SK-N-MC (cell line): ENCODE measurements at regions not wholly inside any gene's neighbourhood (a gene's known extent, or its start where the extent isn't known, plus 50 kb on each side); places are given as distances from the start of the nearest gene placed in this dataset.

Source experiments
- DNase-seq: peaks from one replicate; pipeline ENCODE4 v3.0.0-alpha.2; 2011; ENCODE audit warnings: low read depth, low spot score
- H3K27ac ChIP-seq: fragments of 200-600 bp; sonication (generic); 2 replicates; pipeline ENCODE4 v1.5.1; 2016; ENCODE audit warnings: mixed run types
- H3K36me3 ChIP-seq: fragments of 200-600 bp; sonication (generic); 2 replicates; pipeline ENCODE4 v1.6.1; 2017; ENCODE audit warnings: antibody characterized with exemption, low read length, mixed read lengths; ENCODE audit not compliant: insufficient read depth
- H3K4me3 ChIP-seq: fragments of 200-600 bp; sonication (generic); 2 replicates; pipeline ENCODE4 v1.5.1; 2016
- H3K9ac ChIP-seq: fragments of 200-600 bp; sonication (generic); 2 replicates; pipeline ENCODE4 v1.8.0; 2017; ENCODE audit warnings: mixed run types, mixed read lengths; ENCODE audit not compliant: insufficient read length
- H3K9me3 ChIP-seq: fragments of 200-600 bp; sonication (generic); 2 replicates; pipeline ENCODE4 v1.6.1; 2017; ENCODE audit warnings: low read depth, mild to moderate bottlenecking, antibody characterized with exemption, low read length, moderate library complexity, mixed read lengths
- EZH2 ChIP-seq: fragments of 200-600 bp; sonication (generic); IDR thresholded peaks from one replicate; pipeline ENCODE4 v1.6.1; 2017; ENCODE audit warnings: antibody characterized with exemption
- FOXP2 ChIP-seq: optimal IDR thresholded peaks from 2 replicates; pipeline ENCODE3; 2011; ENCODE audit warnings: mild to moderate bottlenecking, moderate library complexity; ENCODE audit not compliant: insufficient read depth; ENCODE audit errors: extremely low read length, control extremely low read depth
- POLR2AphosphoS5 ChIP-seq: IDR thresholded peaks from 2 replicates; pipeline ENCODE4 v1.6.1; 2012; ENCODE audit warnings: mild to moderate bottlenecking, low read depth, low read length, borderline replicate concordance

DNA sequence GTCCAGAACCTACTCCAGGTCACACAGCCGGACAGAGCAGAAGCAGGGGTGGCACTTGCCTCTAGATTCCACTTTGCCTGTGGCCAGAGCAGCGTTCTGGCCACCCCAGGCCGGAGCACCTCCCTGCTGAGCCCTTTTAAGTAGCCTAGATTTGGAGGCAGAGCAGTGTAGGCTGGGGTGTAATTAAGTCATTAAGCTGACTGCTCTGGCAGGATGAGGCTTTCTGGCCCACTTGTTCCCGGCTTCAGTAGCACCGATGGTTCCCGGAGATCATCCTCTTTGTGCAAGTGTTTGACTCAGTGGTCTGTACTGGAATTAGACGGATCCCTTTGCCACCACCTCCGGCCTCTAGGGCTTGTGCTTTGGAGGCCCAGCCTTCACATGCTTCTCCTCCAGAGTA is 281.9 kb upstream of the ANKRD55 start:
- no peaks in the 10 kb centered on the region for H3K36me3 ChIP-seq
- TF ChIP-seq EZH2 (no peak), FOXP2 (no peak), POLR2AphosphoS5 (no peak)
- H3K9ac ChIP-seq, result no peak overlapping the region
- no peaks in the 10 kb centered on the region for H3K9me3 ChIP-seq
- no peak for DNase-seq
- no peak overlapping the region for H3K27ac ChIP-seq
- no peak overlapping the region for H3K4me3 ChIP-seq

DNA sequence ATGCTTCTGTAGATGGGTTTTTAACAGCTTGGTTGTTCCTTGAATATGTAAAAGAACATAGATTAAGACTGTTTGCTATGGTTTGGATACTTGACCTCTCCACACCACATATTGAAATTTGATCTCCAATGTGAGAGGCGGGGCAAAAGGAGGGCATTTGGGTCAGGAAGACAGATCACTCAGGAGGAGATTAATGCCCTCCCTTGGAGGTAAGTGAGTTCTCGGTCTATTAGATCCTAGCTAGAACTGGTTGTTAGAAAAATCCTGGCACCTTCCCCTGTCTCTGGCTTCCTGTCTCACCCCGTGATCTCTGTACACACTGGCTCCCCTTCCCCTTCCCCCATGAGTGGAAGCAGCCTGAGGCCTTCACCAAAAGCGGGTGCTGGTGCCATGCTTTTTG is 281.1 kb upstream of the ANKRD55 start:
- TF ChIP-seq FOXP2 (no peak), POLR2AphosphoS5 (no peak)
- H3K27ac ChIP-seq, result no peak overlapping the region
- no peak overlapping the region for H3K9ac ChIP-seq
- no peaks in the 10 kb centered on the region for H3K36me3 ChIP-seq
- H3K9me3 ChIP-seq, result no peaks in the 10 kb centered on the region
- no peak for DNase-seq
- H3K4me3 ChIP-seq, result no peak overlapping the region

DNA sequence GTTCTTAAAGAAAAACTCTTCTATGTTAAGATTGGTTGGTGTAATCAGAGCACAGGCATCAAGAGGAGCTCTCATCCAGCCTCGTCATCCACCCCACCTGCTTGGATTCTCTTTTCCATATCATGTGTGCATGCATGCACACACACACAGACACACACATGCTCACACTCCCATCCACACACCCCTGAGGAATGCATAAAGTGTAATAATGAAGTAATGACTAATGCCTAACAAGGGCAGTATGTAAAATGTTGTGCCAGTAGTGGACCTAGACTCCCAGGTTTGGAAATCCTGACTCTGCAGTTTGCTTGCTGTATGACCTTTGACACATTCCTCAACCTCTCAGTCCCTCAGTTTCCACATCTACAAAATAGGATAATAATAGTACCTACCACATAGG is 280.0 kb upstream of the ANKRD55 start:
- no peak for DNase-seq

DNA sequence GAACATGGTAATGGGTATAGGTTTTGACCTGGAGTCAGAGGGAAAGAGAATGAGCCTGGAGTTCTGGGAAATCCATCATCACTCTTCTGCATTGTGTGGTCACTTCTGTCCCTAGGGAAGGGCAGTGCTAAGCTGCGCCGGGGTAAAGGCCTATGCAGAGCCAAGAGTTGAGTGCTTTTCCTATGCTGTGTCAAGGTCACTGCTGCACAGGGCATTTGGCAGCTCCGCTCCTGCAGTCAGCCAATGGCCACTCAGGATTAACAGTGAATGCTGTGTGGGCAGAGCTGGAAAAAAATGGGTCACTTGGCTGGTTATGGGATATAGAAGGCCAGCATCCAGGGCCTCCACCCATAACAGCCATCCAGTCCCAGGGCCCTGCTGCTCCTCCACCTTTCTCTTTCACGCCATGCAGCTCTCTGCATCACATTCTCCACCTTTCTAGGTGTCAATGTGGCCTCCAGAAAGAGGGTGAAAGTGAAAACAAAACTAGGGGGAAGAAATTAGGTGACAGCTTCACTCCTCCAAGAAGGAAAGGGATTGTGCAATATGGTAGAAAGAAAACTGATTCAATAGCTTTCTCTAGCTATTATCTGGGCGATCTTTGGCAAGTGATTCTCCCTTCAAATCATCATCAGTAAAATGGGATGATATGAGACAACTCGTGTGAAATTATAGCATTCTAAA is 279.3 kb upstream of the ANKRD55 start:
- Histone ChIP-seq H3K9ac (no peak overlapping the region), H3K9me3 (no peaks in the 10 kb centered on the region), H3K4me3 (no peak overlapping the region), H3K27ac (no peak overlapping the region), H3K36me3 (no peaks in the 10 kb centered on the region)
- TF ChIP-seq POLR2AphosphoS5 (no peak), FOXP2 (no peak), EZH2 (no peak)
- no peak for DNase-seq

More for the DNA sequence above, 280.0 kb upstream of the ANKRD55 start:
- TF ChIP-seq POLR2AphosphoS5 (no peak), EZH2 (no peak), FOXP2 (no peak)
- no peak overlapping the region for H3K27ac ChIP-seq
- H3K9me3 ChIP-seq, result no peaks in the 10 kb centered on the region
- no peak overlapping the region for H3K9ac ChIP-seq
- H3K4me3 ChIP-seq, result no peak overlapping the region
- no peaks in the 10 kb centered on the region for H3K36me3 ChIP-seq

DNA sequence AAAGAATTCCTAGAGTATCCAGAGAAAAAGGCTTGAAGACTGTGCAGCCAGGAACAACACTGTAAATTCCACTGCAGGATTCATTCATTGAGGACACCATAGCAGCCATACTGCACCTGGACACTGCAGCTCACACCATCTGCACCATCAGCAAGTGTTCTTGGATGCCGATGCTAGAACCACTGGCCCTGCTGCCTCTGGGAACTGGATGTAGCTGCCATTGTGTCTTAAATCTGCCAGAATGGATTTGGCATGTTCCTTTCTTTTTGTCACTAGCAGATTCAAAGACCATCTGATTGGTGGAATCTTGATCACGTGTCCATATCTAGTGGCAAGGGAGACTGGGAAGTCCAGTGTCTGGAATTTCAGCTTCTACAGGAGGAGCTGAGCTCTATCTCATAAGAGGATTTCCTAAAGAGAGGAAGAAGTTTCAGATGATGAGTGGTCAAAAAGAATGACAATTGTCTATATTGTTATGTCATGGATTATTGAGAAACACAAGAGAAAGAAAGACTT is 278.3 kb upstream of the ANKRD55 start:
- Histone ChIP-seq H3K27ac (no peak overlapping the region), H3K4me3 (no peak overlapping the region), H3K9me3 (no peaks in the 10 kb centered on the region), H3K36me3 (no peaks in the 10 kb centered on the region), H3K9ac (no peak overlapping the region)
- TF ChIP-seq EZH2 (no peak), POLR2AphosphoS5 (no peak), FOXP2 (no peak)
- no peak for DNase-seq

DNA sequence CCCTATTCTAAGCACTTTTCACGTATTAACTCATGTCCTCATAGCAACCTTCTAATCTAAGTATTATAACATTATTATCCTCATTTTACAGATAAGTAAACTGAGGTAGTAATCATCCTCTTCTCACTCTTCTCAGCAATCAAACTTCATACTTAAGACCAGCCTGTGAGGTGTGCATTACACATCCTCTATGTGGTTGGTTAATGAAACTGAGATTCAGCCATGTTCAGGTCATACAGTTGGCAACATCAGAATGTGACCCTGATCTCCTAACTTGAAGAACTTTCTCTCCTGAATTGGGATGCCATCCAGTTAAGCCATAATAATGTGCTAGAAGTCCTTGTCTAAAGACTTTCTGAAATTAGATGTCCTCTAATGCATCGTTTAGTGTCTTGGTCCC is 275.1 kb upstream of the ANKRD55 start:
- TF ChIP-seq POLR2AphosphoS5, result no peak
- TF ChIP-seq EZH2, result no peak
- TF ChIP-seq FOXP2, result no peak
- H3K9me3 ChIP-seq, result no peaks in the 10 kb centered on the region
- H3K27ac ChIP-seq, result no peak overlapping the region
- no peak overlapping the region for H3K9ac ChIP-seq
- H3K4me3 ChIP-seq, result no peak overlapping the region
- no peaks in the 10 kb centered on the region for H3K36me3 ChIP-seq
- DNase-seq, result no peak

DNA sequence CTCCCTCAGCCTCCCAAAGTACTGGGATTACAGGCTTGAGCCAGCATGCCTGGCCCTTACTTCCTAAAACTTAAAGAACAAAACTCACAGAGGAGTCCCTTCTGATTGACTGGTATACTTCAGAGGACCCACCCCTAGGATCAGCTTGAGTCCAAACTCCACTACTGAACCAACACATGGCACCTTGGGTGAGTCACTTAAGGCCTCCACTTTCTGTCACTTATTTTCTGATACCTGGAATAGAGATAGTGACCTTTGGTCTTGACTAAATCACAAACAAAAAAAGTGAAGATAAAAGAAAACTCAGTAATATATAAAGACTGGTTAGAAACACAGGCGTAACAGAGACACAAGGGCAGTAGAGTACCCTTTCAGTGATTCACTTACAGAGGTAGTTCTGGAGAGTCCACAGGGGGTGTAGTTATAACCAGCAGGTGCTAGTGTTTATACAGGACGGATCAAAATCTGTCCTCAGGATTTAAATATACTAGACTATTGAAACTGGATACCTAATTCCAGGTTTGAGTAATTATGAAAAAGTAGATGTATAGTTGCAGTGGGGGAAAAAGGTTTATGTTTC is 274.3 kb upstream of the ANKRD55 start:
- Histone ChIP-seq H3K4me3 (no peak overlapping the region), H3K27ac (no peak overlapping the region), H3K36me3 (no peaks in the 10 kb centered on the region), H3K9me3 (no peaks in the 10 kb centered on the region), H3K9ac (no peak overlapping the region)
- no peak for TF ChIP-seq POLR2AphosphoS5
- no peak for TF ChIP-seq EZH2
- TF ChIP-seq FOXP2, result no peak
- DNase-seq, result no peak

DNA sequence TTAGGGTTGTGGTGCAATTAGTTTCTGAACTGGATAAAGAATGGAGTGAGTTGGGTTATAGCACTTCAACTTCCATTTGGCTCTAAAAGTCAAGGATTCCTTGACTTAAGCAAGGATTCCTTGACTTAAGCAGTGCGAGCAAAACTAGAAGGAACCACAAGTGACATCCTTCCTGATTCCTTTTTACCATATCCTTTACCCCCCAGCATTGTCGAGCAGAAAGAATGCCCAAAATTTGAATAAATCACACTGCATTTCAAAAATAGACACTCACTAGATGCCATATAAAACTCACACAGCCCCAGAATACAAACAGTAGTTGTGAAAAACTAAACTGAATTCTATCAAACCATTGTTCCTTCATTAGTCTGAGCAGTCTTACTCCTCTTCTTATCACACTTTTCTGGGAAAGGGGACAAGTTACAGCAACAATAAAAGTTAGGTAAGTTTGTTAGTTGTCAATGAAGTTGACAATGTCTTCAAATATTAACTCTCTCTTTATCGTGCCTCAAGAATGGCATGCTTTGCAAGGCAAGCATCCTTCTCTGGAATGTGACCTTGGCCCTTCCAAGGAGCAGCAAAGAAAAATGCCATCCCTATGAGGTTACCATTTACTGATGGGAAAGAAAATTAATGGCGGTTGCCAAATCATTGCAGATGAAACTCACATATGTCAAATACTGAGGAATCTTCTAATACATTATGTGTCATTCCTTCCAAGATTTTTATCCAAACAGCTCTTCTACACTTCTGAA is 273.3 kb upstream of the ANKRD55 start:
- Histone ChIP-seq H3K9ac (no peak overlapping the region), H3K27ac (no peak overlapping the region), H3K9me3 (no peaks in the 10 kb centered on the region), H3K36me3 (no peaks in the 10 kb centered on the region), H3K4me3 (no peak overlapping the region)
- TF ChIP-seq EZH2 (no peak), POLR2AphosphoS5 (no peak), FOXP2 (no peak)
- no peak for DNase-seq

DNA sequence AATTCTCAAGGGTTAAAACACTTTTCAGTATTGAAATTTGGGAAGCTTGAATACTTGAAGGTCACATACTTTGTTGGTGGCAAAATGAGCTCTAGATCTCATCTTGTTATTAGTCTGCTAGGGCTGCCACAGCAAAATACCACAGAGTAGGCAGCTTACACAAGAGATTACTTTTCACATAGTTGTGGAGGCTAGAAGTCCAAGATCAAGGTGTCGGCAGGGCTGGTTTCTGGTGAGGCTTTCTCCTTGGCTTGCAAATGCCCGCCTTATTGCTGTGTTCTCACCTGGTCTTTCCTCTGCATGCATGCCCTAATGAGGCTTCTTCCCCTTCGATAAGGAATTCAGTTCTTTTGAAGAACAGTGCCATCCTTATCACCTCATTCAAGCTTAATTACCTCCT is 270.8 kb upstream of the ANKRD55 start:
- Histone ChIP-seq H3K36me3 (no peaks in the 10 kb centered on the region), H3K9me3 (no peaks in the 10 kb centered on the region), H3K27ac (no peak overlapping the region), H3K4me3 (no peak overlapping the region), H3K9ac (no peak overlapping the region)
- DNase-seq, result no peak
- TF ChIP-seq POLR2AphosphoS5 (no peak), EZH2 (no peak)
